Activated CD8-positive, alpha-beta memory T cell treated with anti-CD3 and anti-CD28 coated beads for 36 hours (primary cell): ENCODE measurements at regions not wholly inside any gene's neighbourhood (a gene's known extent, or its start where the extent isn't known, plus 50 kb on each side); places are given as distances from the start of the nearest gene placed in this dataset.
"Not testable (repeated sequence)": the region's sequence is repeated elsewhere in the genome, so short reads cannot be mapped to it uniquely, and the experiment has no call there.

ENCODE experiments used
- CTCF ChIA-PET: fragments of 350-600 bp; sonication (Branson Sonifier 250); formaldehyde crosslinking; loops from one replicate; lab custom pipeline; 2021; ENCODE audit warnings: antibody characterized with exemption; lab: Charles Lee
- POLR2A ChIA-PET: fragments of 350-600 bp; sonication (Branson Sonifier 250); formaldehyde crosslinking; loops from one replicate; lab custom pipeline; 2021; ENCODE audit warnings: antibody characterized with exemption; lab: Charles Lee

GRCh38 chr7:125130173-125130572 lies 200.5 kb upstream of the POT1 start:
- CTCF ChIA-PET = no interaction called here

GRCh38 chr7:125127304-125127703 lies 197.7 kb upstream of the POT1 start:
- ChIA-PET POLR2A (no interaction called here), CTCF (no interaction called here)

More at GRCh38 chr7:125130173-125130572, 200.5 kb upstream of the POT1 start:
- POLR2A ChIA-PET = no interaction called here

GRCh38 chr7:125126376-125126775 lies 196.8 kb upstream of the POT1 start:
- CTCF ChIA-PET = no interaction called here
- POLR2A ChIA-PET = no interaction called here

- ChIA-PET POLR2A (no interaction called here), CTCF (no interaction called here)
These were observed 195.7 kb upstream of the POT1 start for GRCh38 chr7:125125315-125125714.

GRCh38 chr7:125122173-125122572 lies 192.5 kb upstream of the POT1 start:
- ChIA-PET CTCF (no interaction called here), POLR2A (no interaction called here)

GRCh38 chr7:125119559-125120115 lies 190.0 kb upstream of the POT1 start:
- CTCF ChIA-PET = no interaction called here
- POLR2A ChIA-PET = no interaction called here

- ChIA-PET POLR2A (no interaction called here), CTCF (no interaction called here)
These were observed 188.8 kb upstream of the POT1 start for GRCh38 chr7:125118444-125118843.

GRCh38 chr7:125112850-125113249 lies 183.2 kb upstream of the POT1 start:
- POLR2A ChIA-PET = no interaction called here

GRCh38 chr7:125099519-125099918 lies 169.9 kb upstream of the POT1 start:
- ChIA-PET POLR2A (no interaction called here), CTCF (no interaction called here)

More at GRCh38 chr7:125112850-125113249, 183.2 kb upstream of the POT1 start:
- CTCF ChIA-PET = no interaction called here

GRCh38 chr7:125098377-125098970 lies 168.8 kb upstream of the POT1 start:
- POLR2A ChIA-PET = no interaction called here
- CTCF ChIA-PET = no interaction called here

GRCh38 chr7:125090596-125090995 lies 161.0 kb upstream of the POT1 start:
- ChIA-PET CTCF (no interaction called here), POLR2A (no interaction called here)

GRCh38 chr7:125089171-125089570 lies 159.5 kb upstream of the POT1 start:
- CTCF ChIA-PET = no interaction called here
- POLR2A ChIA-PET = no interaction called here

- ChIA-PET CTCF (no interaction called here), POLR2A (no interaction called here)
These were observed 158.9 kb upstream of the POT1 start for GRCh38 chr7:125088555-125088954.

- CTCF ChIA-PET = no interaction called here
- POLR2A ChIA-PET = no interaction called here
These were observed 155.5 kb upstream of the POT1 start for GRCh38 chr7:125085084-125085483.

GRCh38 chr7:125084196-125084595 lies 154.6 kb upstream of the POT1 start:
- ChIA-PET CTCF (no interaction called here), POLR2A (no interaction called here)

GRCh38 chr7:125074141-125074540 lies 144.5 kb upstream of the POT1 start:
- ChIA-PET POLR2A (no interaction called here), CTCF (no interaction called here)

GRCh38 chr7:125065546-125065945 lies 135.9 kb upstream of the POT1 start:
- ChIA-PET CTCF (no interaction called here), POLR2A (no interaction called here)

- ChIA-PET CTCF (no interaction called here), POLR2A (no interaction called here)
These were observed 135.4 kb upstream of the POT1 start for GRCh38 chr7:125065001-125065400.

GRCh38 chr7:125061776-125062397 lies 132.3 kb upstream of the POT1 start:
- CTCF ChIA-PET = no interaction called here
- POLR2A ChIA-PET = no interaction called here

- POLR2A ChIA-PET, CTCF ChIA-PET: not testable (repeated sequence)
These were observed 131.6 kb upstream of the POT1 start for GRCh38 chr7:125061083-125061745.
